Activated CD8-positive, alpha-beta T cell treated with anti-CD3 and anti-CD28 coated beads for 36 hours (primary cell): ENCODE measurements at regions not wholly inside any gene's neighbourhood (a gene's known extent, or its start where the extent isn't known, plus 50 kb on each side); places are given as distances from the start of the nearest gene placed in this dataset.

Experiments
- ATAC-seq: fragments of 200-7000 bp; cut with Tn5 transposase; one replicate; pipeline ENCODE4 v1.10.0; 2021; ENCODE audit warnings: mild to moderate bottlenecking, moderate library complexity
- CTCF ChIA-PET: fragments of 350-600 bp; sonication (Branson Sonifier 250); formaldehyde crosslinking; loops from one replicate; lab custom pipeline; 2021; ENCODE audit warnings: antibody characterized with exemption; lab: Charles Lee
- POLR2A ChIA-PET: fragments of 350-600 bp; sonication (Branson Sonifier 250); formaldehyde crosslinking; loops from one replicate; lab custom pipeline; 2021; ENCODE audit warnings: antibody characterized with exemption; lab: Charles Lee
- DNase-seq: peaks from one replicate; pipeline ENCODE4 v3.0.0-alpha.2; 2020
- H3K27ac Mint-ChIP-seq: one replicate; pipeline ENCODE4 v1.8.0; 2021; ENCODE audit warnings: mild to moderate bottlenecking, mixed read lengths
- H3K27me3 Mint-ChIP-seq: one replicate; pipeline ENCODE4 v1.8.0; 2021; ENCODE audit warnings: mixed read lengths
- H3K36me3 Mint-ChIP-seq: one replicate; pipeline ENCODE4 v1.8.0; 2021; ENCODE audit warnings: low read depth, mixed read lengths
- H3K4me1 Mint-ChIP-seq: one replicate; pipeline ENCODE4 v1.8.0; 2021; ENCODE audit warnings: low read depth, mixed read lengths
- H3K4me3 Mint-ChIP-seq: one replicate; pipeline ENCODE4 v1.8.0; 2021; ENCODE audit warnings: mild to moderate bottlenecking, moderate library complexity, mixed read lengths
- H3K9me3 Mint-ChIP-seq: one replicate; pipeline ENCODE4 v1.8.0; 2021; ENCODE audit warnings: mixed read lengths
- CTCF ChIP-seq: fragments of 200-600 bp; IDR thresholded peaks from one replicate; pipeline ENCODE4 v1.8.0; 2022; ENCODE audit warnings: antibody characterized with exemption, mild to moderate bottlenecking
- intact Hi-C: fragments of 100-400 bp; cut with micrococcal nuclease; formaldehyde crosslinking; loops from one replicate; pipeline ENCODE4 v1.10.0; 2022

GRCh38 chr2:168401771-168402170, 54.3 kb upstream of the CERS6 start:
- intact Hi-C loops = no loop called here

GRCh38 chr2:168402531-168402930, 53.5 kb upstream of the CERS6 start:
- peaks cover under 1% of the 10 kb centered on the region for H3K36me3 Mint-ChIP-seq
- POLR2A ChIA-PET = no interaction called here
- no peak for TF ChIP-seq CTCF
- peaks cover 2% of the 10 kb centered on the region for H3K27me3 Mint-ChIP-seq
- CTCF ChIA-PET = no interaction called here
- peaks cover 3% of the 10 kb centered on the region for H3K9me3 Mint-ChIP-seq
- no peak overlapping the region for H3K27ac Mint-ChIP-seq
- no peak for DNase-seq
- no peak overlapping the region for H3K4me3 Mint-ChIP-seq
- ATAC-seq = no peak
- peaks cover 11% of the 10 kb centered on the region for H3K4me1 Mint-ChIP-seq
- intact Hi-C loops = no loop called here

More at GRCh38 chr2:168401771-168402170, 54.3 kb upstream of the CERS6 start:
- CTCF ChIA-PET = no interaction called here
- Mint-ChIP-seq H3K27me3 (peaks cover 2% of the 10 kb centered on the region), H3K9me3 (peaks cover 2% of the 10 kb centered on the region), H3K4me1 (peaks cover 11% of the 10 kb centered on the region), H3K27ac (no peak overlapping the region), H3K36me3 (no peaks in the 10 kb centered on the region), H3K4me3 (no peak overlapping the region)
- POLR2A ChIA-PET = no interaction called here
- no peak for TF ChIP-seq CTCF
- ATAC-seq = no peak
- DNase-seq = no peak

- TF ChIP-seq CTCF = no peak
- ATAC-seq (peak; percentile 17), DNase-seq (no peak)
- Mint-ChIP-seq H3K27ac (no peak overlapping the region), H3K9me3 (peaks cover 5% of the 10 kb centered on the region), H3K27me3 (peaks cover 2% of the 10 kb centered on the region), H3K36me3 (peaks cover 3% of the 10 kb centered on the region), H3K4me3 (no peak overlapping the region), H3K4me1 (peaks cover 11% of the 10 kb centered on the region)
- ChIA-PET CTCF (no interaction called here), POLR2A (interaction anchor here (1.0 kb wide), 1 partner anchor 46 kb away, joined by 3 read pairs; no protein-coding TSS in a partner anchor)
- intact Hi-C loops = no loop called here
Observed at GRCh38 chr2:168403736-168404135, 52.3 kb upstream of the CERS6 start.

- ChIA-PET CTCF (no interaction called here), POLR2A (interaction anchor here (1.0 kb wide), 1 partner anchor 47 kb away, joined by 3 read pairs; no protein-coding TSS in a partner anchor)
- no peak overlapping the region for H3K27ac Mint-ChIP-seq
- intact Hi-C loops = no loop called here
- DNase-seq (no peak), ATAC-seq (no peak)
- peaks cover 11% of the 10 kb centered on the region for H3K4me1 Mint-ChIP-seq
- H3K27me3 Mint-ChIP-seq = peaks cover 2% of the 10 kb centered on the region
- peaks cover 3% of the 10 kb centered on the region for H3K36me3 Mint-ChIP-seq
- H3K9me3 Mint-ChIP-seq = peaks cover 3% of the 10 kb centered on the region
- TF ChIP-seq CTCF = no peak
- no peak overlapping the region for H3K4me3 Mint-ChIP-seq
Observed at GRCh38 chr2:168404764-168405163, 51.3 kb upstream of the CERS6 start.
